Mucosa of descending colon (tissue), 3 donors: ENCODE measurements at regions not wholly inside any gene's neighbourhood (a gene's known extent, or its start where the extent isn't known, plus 50 kb on each side); places are given as distances from the start of the nearest gene placed in this dataset.
A peak's percentile ranks its signal among the peaks of the same experiment; 100 is the strongest.

Experiments used
- ATAC-seq: fragments of 200-7000 bp; cut with Tn5 transposase; one replicate; pipeline ENCODE4 v1.9.1; 2020; ENCODE audit warnings: mild to moderate bottlenecking, moderate library complexity
- DNase-seq, 3 donors: peaks; one replicate each; pipeline ENCODE4 v3.0.0-alpha.2; 2020
- H3K36me3 ChIP-seq: fragments of 200-600 bp; one replicate; pipeline ENCODE4 v1.8.0; 2021; ENCODE audit warnings: low read depth, mild to moderate bottlenecking
- H3K4me1 ChIP-seq: fragments of 200-600 bp; one replicate; pipeline ENCODE4 v1.8.0; 2021; ENCODE audit warnings: low read depth, mild to moderate bottlenecking
- H3K4me3 ChIP-seq: fragments of 200-600 bp; one replicate; pipeline ENCODE4 v1.8.0; 2021; ENCODE audit warnings: mild to moderate bottlenecking
- H3K9me3 ChIP-seq: fragments of 200-600 bp; one replicate; pipeline ENCODE4 v1.8.0; 2021; ENCODE audit warnings: mild to moderate bottlenecking
- intact Hi-C, 2 donors: fragments of 100-400 bp; cut with DNase I in 1 of 2; cut with micrococcal nuclease in 1 of 2; formaldehyde crosslinking; loops; one replicate each; pipeline versions ENCODE4 v1.11.0 to v1.11.1; 2022; cut with DNase I, micrococcal nuclease
- TF ChIP-seq, protein P1 (sequence below): fragments of 200-600 bp; IDR thresholded peaks from one replicate; pipeline ENCODE4 v1.8.0; 2022; ENCODE audit warnings: antibody characterized with exemption, mild to moderate bottlenecking
- donor health status: DM: no; HTN: no; CAD: no; lungs with moderate emphysema.
- donor health status: DM: no; HTN: no; CAD: no.
- donor health status: DM: no; HTN: yes; CAD: no.

DNA sequence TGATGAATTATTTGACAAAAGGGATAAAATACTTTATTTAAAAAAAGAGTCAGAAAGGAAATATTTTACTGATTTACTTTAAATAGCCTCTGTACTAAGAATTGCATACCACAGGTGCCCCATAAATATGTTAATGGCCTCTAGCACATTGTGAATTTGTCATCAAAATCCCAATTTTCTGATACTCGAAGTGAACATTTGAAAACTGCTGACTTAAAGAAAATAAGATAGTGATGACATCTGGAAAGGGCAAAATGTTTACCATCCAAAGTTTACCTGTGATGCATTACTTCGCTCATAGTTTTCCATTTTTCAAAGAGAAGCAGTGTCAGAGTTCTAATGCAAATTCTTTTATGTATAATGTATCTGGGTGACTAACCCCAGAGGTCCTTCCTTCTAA, 455.4 kb downstream of the KLF5 start:
- no peaks in the 10 kb centered on the region for H3K4me1 ChIP-seq
- no peak overlapping the region for H3K4me3 ChIP-seq
- intact Hi-C loops, result no loop called here
- no peak for DNase-seq
- no peaks in the 10 kb centered on the region for H3K36me3 ChIP-seq
- TF ChIP-seq, protein P1, sequence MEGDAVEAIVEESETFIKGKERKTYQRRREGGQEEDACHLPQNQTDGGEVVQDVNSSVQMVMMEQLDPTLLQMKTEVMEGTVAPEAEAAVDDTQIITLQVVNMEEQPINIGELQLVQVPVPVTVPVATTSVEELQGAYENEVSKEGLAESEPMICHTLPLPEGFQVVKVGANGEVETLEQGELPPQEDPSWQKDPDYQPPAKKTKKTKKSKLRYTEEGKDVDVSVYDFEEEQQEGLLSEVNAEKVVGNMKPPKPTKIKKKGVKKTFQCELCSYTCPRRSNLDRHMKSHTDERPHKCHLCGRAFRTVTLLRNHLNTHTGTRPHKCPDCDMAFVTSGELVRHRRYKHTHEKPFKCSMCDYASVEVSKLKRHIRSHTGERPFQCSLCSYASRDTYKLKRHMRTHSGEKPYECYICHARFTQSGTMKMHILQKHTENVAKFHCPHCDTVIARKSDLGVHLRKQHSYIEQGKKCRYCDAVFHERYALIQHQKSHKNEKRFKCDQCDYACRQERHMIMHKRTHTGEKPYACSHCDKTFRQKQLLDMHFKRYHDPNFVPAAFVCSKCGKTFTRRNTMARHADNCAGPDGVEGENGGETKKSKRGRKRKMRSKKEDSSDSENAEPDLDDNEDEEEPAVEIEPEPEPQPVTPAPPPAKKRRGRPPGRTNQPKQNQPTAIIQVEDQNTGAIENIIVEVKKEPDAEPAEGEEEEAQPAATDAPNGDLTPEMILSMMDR, result no peak
- no peak for ATAC-seq
- H3K9me3 ChIP-seq, result no peaks in the 10 kb centered on the region

DNA sequence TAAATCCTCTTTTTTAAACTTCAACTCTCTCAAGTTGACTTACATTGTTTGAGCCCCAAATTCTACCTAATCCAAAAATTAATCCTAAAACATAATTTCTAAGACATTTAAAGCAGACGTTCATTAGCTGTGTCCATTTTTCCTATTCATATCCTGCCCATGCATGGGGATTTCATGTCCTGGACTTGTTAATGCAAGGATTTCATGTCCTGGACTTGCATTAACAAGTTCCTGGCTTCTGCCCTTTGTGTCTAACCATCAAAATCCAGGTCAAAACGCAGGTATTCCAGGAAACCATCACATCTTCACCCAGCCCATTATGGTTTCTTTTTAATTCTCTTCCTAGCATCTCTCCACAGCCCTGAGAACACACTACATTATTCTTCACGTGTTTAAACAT, 454.9 kb downstream of the KLF5 start:
- ATAC-seq (no peak), DNase-seq (no peak)
- Histone ChIP-seq H3K36me3 (no peaks in the 10 kb centered on the region), H3K4me1 (no peaks in the 10 kb centered on the region), H3K4me3 (no peak overlapping the region), H3K9me3 (no peaks in the 10 kb centered on the region)
- intact Hi-C loops, result no loop called here
- TF ChIP-seq, protein P1, result no peak

DNA sequence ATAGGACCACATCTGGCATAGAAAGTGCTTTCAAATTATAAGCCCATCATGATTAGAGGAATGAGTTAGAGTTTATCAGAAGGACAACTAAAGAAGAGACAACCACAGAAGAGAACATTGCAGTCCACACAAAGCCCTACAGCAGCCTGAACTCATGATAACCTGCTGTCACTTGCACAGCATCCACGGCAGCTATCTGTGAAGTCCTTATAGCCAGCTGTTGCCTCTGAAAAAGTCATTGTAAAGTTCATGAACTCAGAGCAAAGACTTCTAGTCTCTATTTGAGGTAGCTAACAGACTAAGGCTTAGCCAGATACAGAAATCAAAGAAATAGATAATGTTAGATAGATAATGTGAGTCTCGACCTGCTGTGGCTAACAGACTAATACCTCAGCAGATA, 450.0 kb downstream of the KLF5 start:
- no peak overlapping the region for H3K4me3 ChIP-seq

DNA sequence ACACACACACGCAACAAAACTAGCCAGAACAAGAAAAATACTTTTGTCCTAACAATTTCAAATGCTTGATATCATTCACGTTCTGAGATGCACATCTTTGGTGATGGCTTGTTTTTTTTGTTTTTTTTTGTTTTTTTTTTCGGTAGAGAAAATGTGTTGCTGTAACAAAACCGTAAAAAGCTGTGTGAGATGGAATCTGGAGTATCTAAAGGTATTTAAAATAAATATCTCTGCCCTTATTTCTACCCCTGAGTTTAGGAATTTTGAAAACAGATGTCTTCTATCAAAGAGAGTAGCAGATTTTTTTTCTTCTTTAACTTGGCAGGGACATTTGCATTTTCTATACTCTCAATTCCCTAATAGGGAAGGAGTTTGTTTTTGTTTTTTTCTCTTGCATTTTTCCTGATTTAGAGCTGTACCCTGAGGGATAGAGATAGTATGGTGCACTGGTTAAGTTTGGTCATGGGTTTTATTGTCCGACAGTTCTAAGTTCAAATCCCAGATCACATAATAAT, 446.6 kb downstream of the KLF5 start:
- ATAC-seq (no peak), DNase-seq (no peak)
- intact Hi-C loops, result no loop called here
- Histone ChIP-seq H3K36me3 (no peaks in the 10 kb centered on the region), H3K4me1 (no peaks in the 10 kb centered on the region), H3K9me3 (no peaks in the 10 kb centered on the region), H3K4me3 (no peak overlapping the region)
- TF ChIP-seq, protein P1, result no peak

More for the DNA sequence above, 450.0 kb downstream of the KLF5 start:
- H3K36me3 ChIP-seq, result no peaks in the 10 kb centered on the region
- intact Hi-C loops, result no loop called here
- no peaks in the 10 kb centered on the region for H3K9me3 ChIP-seq
- TF ChIP-seq, protein P1, result no peak
- DNase-seq (no peak), ATAC-seq (no peak)
- no peaks in the 10 kb centered on the region for H3K4me1 ChIP-seq

DNA sequence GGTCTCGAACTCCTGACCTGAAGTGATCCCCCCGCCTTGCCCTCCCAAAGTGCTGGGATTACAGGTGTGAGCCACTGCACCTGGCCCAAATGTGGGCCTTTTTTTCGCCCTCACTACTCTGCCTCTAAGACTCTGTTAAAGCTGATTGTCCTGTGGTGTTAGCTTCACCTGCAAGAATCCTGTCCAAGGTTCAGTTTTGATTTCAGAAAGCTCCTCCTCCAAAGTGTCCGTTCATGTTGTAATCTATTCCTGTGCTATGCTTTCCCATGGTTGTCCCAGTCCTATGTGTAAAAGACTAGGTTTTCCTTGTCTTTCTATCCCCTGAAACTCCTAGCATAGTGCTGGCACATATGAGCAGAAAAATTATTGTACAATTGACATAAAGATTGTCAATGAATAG, 440.9 kb downstream of the KLF5 start:
- Histone ChIP-seq H3K4me3 (no peak overlapping the region), H3K9me3 (no peaks in the 10 kb centered on the region), H3K36me3 (no peaks in the 10 kb centered on the region), H3K4me1 (no peaks in the 10 kb centered on the region)
- TF ChIP-seq, protein P1, result no peak
- ATAC-seq (peak; percentile 78), DNase-seq (peak in 1 of 3 donors; percentile 10)
- intact Hi-C loops, result no loop called here

GRCh38 chr13:73497430-73497829, 438.6 kb downstream of the KLF5 start:
- Histone ChIP-seq H3K9me3 (no peaks in the 10 kb centered on the region), H3K4me3 (no peak overlapping the region), H3K36me3 (no peaks in the 10 kb centered on the region), H3K4me1 (no peaks in the 10 kb centered on the region)
- TF ChIP-seq, protein P1, result no peak
- no peak for DNase-seq
- no peak for ATAC-seq
- intact Hi-C loops, result no loop called here
